SK-N-SH treated with all-trans-retinoic acid at 6 μM for 48 hours (cell line): ENCODE measurements at regions not wholly inside any gene's neighbourhood (a gene's known extent, or its start where the extent isn't known, plus 50 kb on each side); places are given as distances from the start of the nearest gene placed in this dataset.

Experiments used
- ATAC-seq: fragments of 200-7000 bp; cut with Tn5 transposase; 3 replicates; pipeline ENCODE4 v1.9.1; 2020; ENCODE audit warnings: mild to moderate bottlenecking, moderate library complexity
- ARNTL ChIP-seq: fragments of 450-650 bp; formaldehyde crosslinking; IDR thresholded peaks from 2 replicates; pipeline ENCODE4 v1.5.0; 2020; ENCODE audit warnings: low read depth, mild to moderate bottlenecking, moderate library complexity, borderline replicate concordance
- BACH2 ChIP-seq: fragments of 250-450 bp; sonication (Bioruptor Pico); IDR thresholded peaks from 2 replicates; pipeline ENCODE4 v1.9.0; 2021; ENCODE audit warnings: mild to moderate bottlenecking, borderline replicate concordance
- CSDC2 ChIP-seq: fragments of 250-450 bp; sonication (Bioruptor Pico); IDR thresholded peaks from 2 replicates; pipeline ENCODE4 v1.5.0; 2020; ENCODE audit warnings: mild to moderate bottlenecking, moderate library complexity
- ESRRG ChIP-seq: fragments of 250-450 bp; sonication (Bioruptor Pico); IDR thresholded peaks from 2 replicates; pipeline ENCODE4 v1.6.1; 2021; ENCODE audit warnings: mild to moderate bottlenecking
- GLIS3 ChIP-seq: fragments of 250-450 bp; sonication (Bioruptor Pico); IDR thresholded peaks from 2 replicates; pipeline ENCODE4 v1.5.0; 2020; ENCODE audit warnings: mild to moderate bottlenecking, moderate library complexity
- ISL1 ChIP-seq: fragments of 250-450 bp; sonication (Bioruptor Pico); IDR thresholded peaks from 2 replicates; pipeline ENCODE4 v2.1.2; 2022; ENCODE audit warnings: mild to moderate bottlenecking, moderate library complexity
- RARB ChIP-seq: fragments of 250-450 bp; sonication (Bioruptor Pico); IDR thresholded peaks from 2 replicates; pipeline ENCODE4 v1.8.0; 2021; ENCODE audit warnings: mild to moderate bottlenecking, moderate library complexity
- TCF4 ChIP-seq: fragments of 250-450 bp; sonication (Bioruptor Pico); IDR thresholded peaks from 2 replicates; pipeline ENCODE4 v1.8.0; 2021; ENCODE audit warnings: mild to moderate bottlenecking, moderate library complexity, borderline replicate concordance
- TOX ChIP-seq: fragments of 250-450 bp; sonication (Bioruptor Pico); IDR thresholded peaks from 2 replicates; pipeline ENCODE4 v1.8.0; 2021; ENCODE audit warnings: mild to moderate bottlenecking, moderate library complexity, borderline replicate concordance
- ZC3H10 ChIP-seq: fragments of 250-450 bp; sonication (Bioruptor Pico); IDR thresholded peaks from 2 replicates; pipeline ENCODE4 v1.5.1; 2021; ENCODE audit warnings: mild to moderate bottlenecking, moderate library complexity
- ZFP3 ChIP-seq: fragments of 250-450 bp; sonication (Bioruptor Pico); IDR thresholded peaks from 2 replicates; pipeline ENCODE4 v1.5.0; 2020; ENCODE audit warnings: mild to moderate bottlenecking, moderate library complexity
- ZNF565 ChIP-seq: fragments of 450-650 bp; formaldehyde crosslinking; conservative IDR thresholded peaks from 2 replicates; pipeline ENCODE4 v1.5.0; 2020; ENCODE audit warnings: low read depth, mild to moderate bottlenecking, moderate library complexity
- ZNF70 ChIP-seq: fragments of 450-650 bp; formaldehyde crosslinking; IDR thresholded peaks from 2 replicates; pipeline ENCODE4 v1.5.0; 2020; ENCODE audit warnings: mild to moderate bottlenecking, moderate library complexity
- ZNF8 ChIP-seq: fragments of 450-650 bp; formaldehyde crosslinking; IDR thresholded peaks from 2 replicates; pipeline ENCODE4 v1.5.0; 2020; ENCODE audit warnings: mild to moderate bottlenecking, moderate library complexity
- TF ChIP-seq, protein P1 (sequence below): fragments of 250-450 bp; sonication (Bioruptor Pico); IDR thresholded peaks from 2 replicates; pipeline ENCODE4 v1.5.0; 2020; ENCODE audit warnings: mild to moderate bottlenecking, moderate library complexity
- TF ChIP-seq, protein P2 (sequence below): fragments of 250-450 bp; sonication (Bioruptor Pico); IDR thresholded peaks from 2 replicates; pipeline ENCODE4 v1.5.1; 2020; ENCODE audit warnings: low read depth, mild to moderate bottlenecking, moderate library complexity
- TF ChIP-seq, protein P3 (sequence below): fragments of 250-450 bp; sonication (Bioruptor Pico); IDR thresholded peaks from 2 replicates; pipeline ENCODE4 v1.5.1; 2021; ENCODE audit warnings: mild to moderate bottlenecking, moderate library complexity
- TF ChIP-seq, protein P4 (sequence below): fragments of 250-450 bp; sonication (Bioruptor Pico); IDR thresholded peaks from 2 replicates; pipeline ENCODE4 v1.8.0; 2021; ENCODE audit warnings: low read depth, mild to moderate bottlenecking, moderate library complexity, borderline replicate concordance

DNA sequence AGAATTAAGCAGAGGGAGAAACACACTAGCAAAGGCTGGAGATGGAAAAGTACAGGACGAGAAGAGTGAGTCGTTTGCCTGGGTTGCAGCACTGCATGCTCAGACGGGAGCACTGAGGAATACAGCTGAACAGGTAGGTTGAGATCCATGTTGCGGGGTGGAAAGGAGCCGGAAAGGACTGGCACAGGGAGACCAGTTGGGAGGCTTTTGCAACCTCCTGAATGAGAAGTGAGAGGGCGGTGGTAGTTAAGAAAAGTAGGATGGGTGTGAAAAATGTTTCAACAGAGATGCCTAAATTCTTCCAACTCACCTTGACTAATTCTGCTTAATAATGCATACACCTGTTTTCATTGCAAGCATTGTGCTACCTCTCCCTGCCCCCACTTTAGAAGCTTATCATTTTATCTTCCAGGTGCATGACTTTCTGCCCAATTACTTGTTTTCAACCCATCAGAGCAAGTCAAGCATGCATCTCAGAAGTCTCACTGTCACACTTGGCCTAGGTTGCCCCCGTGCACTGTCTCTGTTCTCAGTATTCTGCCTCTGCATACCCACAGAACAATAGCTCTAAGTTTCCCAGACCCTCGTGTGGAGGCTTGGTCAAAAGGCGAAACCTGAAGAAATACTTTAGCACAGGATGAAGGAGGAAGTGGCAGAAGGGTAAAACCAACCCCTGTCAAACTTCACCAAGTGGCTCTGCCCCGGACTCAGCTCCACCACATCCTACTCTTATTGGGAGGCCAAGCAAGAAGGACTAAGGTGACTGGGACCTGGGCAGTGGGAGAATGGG, 199.3 kb upstream of the BCL6 start:
- TF ChIP-seq CSDC2 (CRISPR knock-in tag) (no peak), ARNTL (no peak), ZNF8 (CRISPR knock-in tag) (no peak), TOX (CRISPR knock-in tag) (no peak), ISL1 (CRISPR knock-in tag) (no peak)
- TF ChIP-seq, protein P1, sequence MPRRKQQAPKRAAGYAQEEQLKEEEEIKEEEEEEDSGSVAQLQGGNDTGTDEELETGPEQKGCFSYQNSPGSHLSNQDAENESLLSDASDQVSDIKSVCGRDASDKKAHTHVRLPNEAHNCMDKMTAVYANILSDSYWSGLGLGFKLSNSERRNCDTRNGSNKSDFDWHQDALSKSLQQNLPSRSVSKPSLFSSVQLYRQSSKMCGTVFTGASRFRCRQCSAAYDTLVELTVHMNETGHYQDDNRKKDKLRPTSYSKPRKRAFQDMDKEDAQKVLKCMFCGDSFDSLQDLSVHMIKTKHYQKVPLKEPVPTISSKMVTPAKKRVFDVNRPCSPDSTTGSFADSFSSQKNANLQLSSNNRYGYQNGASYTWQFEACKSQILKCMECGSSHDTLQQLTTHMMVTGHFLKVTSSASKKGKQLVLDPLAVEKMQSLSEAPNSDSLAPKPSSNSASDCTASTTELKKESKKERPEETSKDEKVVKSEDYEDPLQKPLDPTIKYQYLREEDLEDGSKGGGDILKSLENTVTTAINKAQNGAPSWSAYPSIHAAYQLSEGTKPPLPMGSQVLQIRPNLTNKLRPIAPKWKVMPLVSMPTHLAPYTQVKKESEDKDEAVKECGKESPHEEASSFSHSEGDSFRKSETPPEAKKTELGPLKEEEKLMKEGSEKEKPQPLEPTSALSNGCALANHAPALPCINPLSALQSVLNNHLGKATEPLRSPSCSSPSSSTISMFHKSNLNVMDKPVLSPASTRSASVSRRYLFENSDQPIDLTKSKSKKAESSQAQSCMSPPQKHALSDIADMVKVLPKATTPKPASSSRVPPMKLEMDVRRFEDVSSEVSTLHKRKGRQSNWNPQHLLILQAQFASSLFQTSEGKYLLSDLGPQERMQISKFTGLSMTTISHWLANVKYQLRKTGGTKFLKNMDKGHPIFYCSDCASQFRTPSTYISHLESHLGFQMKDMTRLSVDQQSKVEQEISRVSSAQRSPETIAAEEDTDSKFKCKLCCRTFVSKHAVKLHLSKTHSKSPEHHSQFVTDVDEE (CRISPR knock-in tag), result no peak
- TF ChIP-seq, protein P2, sequence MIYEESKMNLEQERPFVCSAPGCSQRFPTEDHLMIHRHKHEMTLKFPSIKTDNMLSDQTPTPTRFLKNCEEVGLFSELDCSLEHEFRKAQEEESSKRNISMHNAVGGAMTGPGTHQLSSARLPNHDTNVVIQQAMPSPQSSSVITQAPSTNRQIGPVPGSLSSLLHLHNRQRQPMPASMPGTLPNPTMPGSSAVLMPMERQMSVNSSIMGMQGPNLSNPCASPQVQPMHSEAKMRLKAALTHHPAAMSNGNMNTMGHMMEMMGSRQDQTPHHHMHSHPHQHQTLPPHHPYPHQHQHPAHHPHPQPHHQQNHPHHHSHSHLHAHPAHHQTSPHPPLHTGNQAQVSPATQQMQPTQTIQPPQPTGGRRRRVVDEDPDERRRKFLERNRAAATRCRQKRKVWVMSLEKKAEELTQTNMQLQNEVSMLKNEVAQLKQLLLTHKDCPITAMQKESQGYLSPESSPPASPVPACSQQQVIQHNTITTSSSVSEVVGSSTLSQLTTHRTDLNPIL (CRISPR knock-in tag), result no peak
- TF ChIP-seq, all 23 proteins: peak for 0
- no peak for ATAC-seq

DNA sequence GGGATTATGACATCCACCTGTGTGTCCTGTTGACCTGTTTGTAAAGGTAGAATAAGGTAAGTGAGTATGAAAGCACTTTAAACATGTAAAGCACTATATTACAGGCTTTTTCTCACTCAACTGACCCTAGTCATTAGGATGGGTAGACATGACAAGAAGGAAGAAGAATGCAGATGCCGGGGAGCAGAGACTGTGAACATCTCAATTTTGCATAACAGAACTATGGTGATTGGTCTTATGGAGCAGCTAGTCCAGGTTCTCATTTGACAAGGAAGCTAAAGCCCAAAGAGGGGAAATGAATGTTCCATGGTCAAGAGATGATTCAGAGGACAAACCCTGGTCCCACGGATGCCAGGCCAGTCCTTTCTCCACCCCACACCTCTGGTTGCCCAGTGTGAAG, 200.1 kb upstream of the BCL6 start:
- TF ChIP-seq TCF4, result no peak
- no peak for TF ChIP-seq TOX (CRISPR knock-in tag)
- no peak for TF ChIP-seq BACH2 (CRISPR knock-in tag)
- no peak for TF ChIP-seq GLIS3 (CRISPR knock-in tag)
- TF ChIP-seq, protein P2 (CRISPR knock-in tag), result no peak
- no peak for TF ChIP-seq RARB (CRISPR knock-in tag)
- TF ChIP-seq ZFP3 (CRISPR knock-in tag), result no peak
- TF ChIP-seq ARNTL, result no peak
- TF ChIP-seq, protein P3, sequence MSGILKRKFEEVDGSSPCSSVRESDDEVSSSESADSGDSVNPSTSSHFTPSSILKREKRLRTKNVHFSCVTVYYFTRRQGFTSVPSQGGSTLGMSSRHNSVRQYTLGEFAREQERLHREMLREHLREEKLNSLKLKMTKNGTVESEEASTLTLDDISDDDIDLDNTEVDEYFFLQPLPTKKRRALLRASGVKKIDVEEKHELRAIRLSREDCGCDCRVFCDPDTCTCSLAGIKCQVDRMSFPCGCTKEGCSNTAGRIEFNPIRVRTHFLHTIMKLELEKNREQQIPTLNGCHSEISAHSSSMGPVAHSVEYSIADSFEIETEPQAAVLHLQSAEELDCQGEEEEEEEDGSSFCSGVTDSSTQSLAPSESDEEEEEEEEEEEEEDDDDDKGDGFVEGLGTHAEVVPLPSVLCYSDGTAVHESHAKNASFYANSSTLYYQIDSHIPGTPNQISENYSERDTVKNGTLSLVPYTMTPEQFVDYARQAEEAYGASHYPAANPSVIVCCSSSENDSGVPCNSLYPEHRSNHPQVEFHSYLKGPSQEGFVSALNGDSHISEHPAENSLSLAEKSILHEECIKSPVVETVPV (CRISPR knock-in tag), result no peak
- no peak for TF ChIP-seq ESRRG
- TF ChIP-seq, protein P4, sequence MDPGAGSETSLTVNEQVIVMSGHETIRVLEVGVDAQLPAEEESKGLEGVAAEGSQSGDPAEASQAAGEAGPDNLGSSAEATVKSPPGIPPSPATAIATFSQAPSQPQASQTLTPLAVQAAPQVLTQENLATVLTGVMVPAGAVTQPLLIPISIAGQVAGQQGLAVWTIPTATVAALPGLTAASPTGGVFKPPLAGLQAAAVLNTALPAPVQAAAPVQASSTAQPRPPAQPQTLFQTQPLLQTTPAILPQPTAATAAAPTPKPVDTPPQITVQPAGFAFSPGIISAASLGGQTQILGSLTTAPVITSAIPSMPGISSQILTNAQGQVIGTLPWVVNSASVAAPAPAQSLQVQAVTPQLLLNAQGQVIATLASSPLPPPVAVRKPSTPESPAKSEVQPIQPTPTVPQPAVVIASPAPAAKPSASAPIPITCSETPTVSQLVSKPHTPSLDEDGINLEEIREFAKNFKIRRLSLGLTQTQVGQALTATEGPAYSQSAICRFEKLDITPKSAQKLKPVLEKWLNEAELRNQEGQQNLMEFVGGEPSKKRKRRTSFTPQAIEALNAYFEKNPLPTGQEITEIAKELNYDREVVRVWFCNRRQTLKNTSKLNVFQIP (CRISPR knock-in tag), result no peak
- no peak for TF ChIP-seq ZC3H10 (CRISPR knock-in tag)
- TF ChIP-seq ZNF565 (CRISPR knock-in tag), result no peak
- no peak for ATAC-seq

DNA sequence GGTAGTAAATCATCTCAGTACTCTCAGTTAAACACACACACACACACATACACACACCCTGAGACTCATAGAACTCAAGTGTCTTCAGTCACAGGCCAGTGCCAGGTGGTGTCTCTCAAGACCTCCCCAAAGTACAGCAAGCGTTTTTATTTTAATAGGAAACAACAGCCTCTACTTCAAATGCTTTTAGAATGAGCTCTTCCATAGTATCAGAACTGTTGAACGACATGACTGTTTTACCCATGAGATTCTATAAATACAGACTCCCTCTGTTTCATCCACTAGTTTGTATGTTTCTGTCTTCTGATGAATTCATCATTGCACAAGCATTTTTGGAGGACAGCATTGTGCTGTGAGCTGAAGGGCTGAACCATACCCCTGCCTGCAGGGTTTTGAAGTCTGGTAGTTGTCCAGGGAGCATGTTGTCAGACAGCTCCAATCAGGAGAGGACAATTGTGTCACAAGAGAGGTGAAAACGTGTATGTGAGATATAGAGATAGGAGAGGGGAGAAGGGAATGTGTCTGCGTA, 201.0 kb upstream of the BCL6 start:
- TF ChIP-seq, protein P1 (CRISPR knock-in tag), result no peak
- TF ChIP-seq, protein P2 (CRISPR knock-in tag), result no peak
- no peak for TF ChIP-seq TOX (CRISPR knock-in tag)
- no peak for TF ChIP-seq CSDC2 (CRISPR knock-in tag)
- TF ChIP-seq ZNF70, result no peak

More for the DNA sequence above, 201.0 kb upstream of the BCL6 start:
- ATAC-seq, result peak; percentile 39
